Epidermal melanocyte (primary cell): ENCODE measurements at regions not wholly inside any gene's neighbourhood (a gene's known extent, or its start where the extent isn't known, plus 50 kb on each side); places are given as distances from the start of the nearest gene placed in this dataset.
"Not testable (repeated sequence)": the region's sequence is repeated elsewhere in the genome, so short reads cannot be mapped to it uniquely, and the experiment has no call there.

ENCODE experiments used
- DNase-seq: peaks from one replicate; pipeline ENCODE4 v3.0.0; 2011; ENCODE audit warnings: low spot score; ENCODE audit not compliant: insufficient read length

DNA sequence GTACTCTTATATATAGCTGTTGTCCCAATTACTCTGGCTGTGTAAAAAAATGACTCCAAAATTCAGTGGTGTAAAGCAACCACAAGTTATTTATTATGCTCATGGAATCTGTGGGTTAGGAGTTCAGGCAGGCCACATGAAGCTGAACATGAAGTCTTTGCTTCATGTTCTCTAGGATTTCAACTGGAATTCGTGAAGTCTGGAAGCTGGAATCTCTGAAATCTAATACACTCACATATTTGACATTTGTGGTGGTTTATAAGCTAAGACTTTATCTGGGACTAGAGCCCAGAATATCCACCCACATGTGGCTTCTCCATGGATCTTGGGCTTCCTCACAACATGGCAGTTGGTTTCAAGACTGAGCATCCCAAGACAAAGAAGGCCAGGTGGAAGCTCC is 430.6 kb downstream of the MIAT start:
- DNase-seq, result no peak

- DNase-seq, result no peak
Measured at GRCh38 chr22:27089264-27089663, 431.9 kb downstream of the MIAT start.

DNA sequence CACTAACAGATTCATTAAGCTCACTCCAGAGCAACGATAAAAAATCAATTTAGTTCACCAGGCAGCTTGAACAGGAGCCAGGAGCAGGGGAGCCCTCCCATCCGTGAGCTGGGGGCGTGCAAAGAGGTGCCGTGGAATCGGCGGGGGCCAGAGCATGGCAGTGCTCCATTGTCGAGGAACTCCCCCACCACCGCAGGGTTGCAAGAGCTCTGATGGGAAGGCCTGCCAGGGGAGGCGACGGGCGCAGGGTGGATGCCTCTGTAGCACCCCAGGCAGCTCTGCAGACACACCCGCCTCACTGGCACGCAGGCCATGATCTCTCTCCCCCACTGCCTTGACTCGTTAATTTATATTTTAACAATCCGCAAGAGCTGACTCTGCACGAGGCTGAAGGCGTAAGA is 433.2 kb downstream of the MIAT start:
- DNase-seq, result no peak

GRCh38 chr22:27093422-27093821 is 436.0 kb downstream of the MIAT start:
- no peak for DNase-seq

DNA sequence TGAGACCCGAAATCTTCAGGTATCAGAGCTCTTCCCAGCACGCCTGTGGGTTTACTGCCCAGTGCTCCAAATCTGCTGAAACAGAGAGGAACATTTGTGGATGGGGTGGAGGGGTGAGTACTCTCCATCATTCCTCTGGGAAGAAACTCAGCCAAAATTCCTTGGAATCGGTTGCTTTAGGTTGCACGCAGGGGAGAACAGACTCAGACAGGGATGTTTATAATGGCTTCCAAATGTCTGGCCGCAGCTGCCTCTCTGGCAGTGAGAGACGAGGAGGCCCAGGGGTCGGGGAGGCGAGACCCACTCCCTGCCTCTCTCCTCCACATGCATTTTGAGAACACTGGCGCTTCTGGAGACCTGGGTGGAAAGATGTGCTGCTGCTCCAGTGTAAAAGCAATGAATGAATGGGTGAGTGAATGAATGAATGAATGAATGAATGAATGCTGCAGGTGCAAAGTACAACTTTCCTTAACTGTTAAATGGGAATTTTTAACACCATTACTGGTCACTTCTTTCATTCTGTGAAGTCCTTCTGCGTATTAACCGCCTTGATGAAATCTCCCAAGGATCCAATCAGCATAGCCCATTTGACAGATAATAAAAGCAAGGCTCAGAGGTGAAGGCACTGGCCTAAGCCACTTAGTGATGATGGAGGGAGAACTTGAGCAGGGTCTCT is 437.4 kb downstream of the MIAT start:
- peak; percentile 30 for DNase-seq

DNA sequence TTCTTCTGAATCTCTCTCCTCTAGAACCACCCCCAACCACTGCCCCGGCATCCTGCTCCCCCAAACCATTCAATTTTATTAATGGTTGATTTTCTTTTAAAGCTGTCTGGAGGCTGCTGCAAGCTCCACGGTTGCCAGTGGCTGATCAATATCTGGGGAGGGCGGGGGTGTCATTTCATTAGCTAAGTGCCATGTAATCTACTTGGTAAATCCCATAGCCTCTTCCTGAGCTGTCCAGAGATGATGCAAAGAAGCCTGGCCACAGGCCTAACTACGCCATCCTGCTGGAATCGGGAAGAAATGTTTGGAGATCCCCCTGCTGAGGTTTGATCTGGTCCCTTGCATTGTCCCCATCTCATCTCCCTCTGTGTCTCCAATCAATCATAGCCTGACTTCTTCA is 440.1 kb downstream of the MIAT start:
- no peak for DNase-seq

- no peak for DNase-seq
Measured at GRCh38 chr22:27097933-27098332, 440.5 kb downstream of the MIAT start.

DNA sequence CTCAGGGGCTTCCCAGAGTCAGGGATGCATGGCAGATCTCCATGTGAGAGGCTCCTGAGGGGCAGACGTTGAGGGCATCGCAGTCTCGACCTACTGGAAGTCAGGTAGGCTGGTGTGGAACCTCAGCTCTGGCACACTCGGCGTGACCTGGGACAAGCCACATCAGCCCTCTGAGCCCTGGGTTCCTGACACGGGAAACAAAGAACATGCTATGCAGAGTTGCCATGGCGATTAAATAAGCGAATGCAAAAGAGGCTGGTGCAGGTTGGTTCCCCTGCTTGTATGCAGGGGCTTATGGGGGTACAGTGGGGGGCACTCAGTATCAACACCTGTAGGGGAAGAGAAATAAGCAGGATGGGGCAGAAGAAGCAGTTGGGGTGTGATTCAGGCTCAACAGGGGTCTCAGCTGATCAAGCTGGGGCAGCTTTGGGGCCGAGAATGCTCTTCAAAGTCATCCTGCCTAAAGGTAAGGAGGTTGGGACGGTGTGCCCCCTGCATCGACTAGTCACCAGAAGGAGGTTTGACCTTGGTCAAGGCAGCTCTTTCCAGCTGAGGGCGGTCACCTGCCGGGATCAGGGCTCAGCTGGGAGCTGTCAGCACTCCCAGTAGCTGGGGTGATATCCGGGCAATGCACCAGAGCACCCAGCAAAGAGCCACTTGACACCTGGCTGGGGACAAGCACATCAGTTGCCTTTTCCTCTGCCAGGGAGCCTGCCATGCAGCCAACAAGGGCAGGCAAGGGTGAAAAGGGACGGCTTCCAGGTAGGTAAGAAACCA is 442.7 kb downstream of the MIAT start:
- DNase-seq, result no peak

DNA sequence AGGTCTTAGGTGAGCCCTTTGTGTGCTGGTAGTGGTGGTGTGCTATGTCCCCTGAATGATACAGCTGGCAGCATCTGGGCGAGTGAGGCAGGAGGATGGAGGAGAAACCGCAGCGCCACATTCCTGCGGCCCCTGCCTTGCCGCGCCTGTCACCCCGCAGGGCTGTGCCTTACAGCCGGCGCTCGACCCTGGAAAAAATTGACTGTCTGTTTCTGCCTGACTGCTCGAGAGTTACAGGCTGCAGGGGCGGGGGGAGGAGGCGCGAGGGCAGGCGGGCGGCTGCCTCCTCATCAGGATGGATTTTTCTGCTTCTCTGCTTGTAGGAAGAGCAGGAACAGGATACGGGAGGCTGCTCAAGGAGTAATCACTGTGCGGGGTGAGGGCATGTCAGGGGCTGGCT is 443.4 kb downstream of the MIAT start:
- no peak for DNase-seq

- no peak for DNase-seq
Measured at GRCh38 chr22:27101288-27101687, 443.9 kb downstream of the MIAT start.

DNA sequence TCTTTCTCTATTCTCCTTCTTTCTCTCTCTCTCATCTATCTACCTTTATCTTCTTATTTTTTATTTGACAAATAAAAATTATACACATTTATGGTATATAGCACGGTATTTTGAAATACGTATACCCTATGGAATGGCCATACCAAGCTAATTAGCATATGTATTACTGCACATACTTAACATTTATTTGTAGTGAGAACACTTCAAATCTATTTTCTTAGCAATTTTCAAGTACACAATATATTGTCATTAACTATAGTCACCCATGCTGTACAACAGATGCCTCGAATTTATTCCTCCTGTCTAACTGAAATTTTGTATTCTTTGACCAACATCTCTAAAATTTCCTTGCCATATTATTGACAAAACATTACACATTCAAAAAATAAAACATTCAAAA is 447.1 kb downstream of the MIAT start:
- DNase-seq, result no peak

DNA sequence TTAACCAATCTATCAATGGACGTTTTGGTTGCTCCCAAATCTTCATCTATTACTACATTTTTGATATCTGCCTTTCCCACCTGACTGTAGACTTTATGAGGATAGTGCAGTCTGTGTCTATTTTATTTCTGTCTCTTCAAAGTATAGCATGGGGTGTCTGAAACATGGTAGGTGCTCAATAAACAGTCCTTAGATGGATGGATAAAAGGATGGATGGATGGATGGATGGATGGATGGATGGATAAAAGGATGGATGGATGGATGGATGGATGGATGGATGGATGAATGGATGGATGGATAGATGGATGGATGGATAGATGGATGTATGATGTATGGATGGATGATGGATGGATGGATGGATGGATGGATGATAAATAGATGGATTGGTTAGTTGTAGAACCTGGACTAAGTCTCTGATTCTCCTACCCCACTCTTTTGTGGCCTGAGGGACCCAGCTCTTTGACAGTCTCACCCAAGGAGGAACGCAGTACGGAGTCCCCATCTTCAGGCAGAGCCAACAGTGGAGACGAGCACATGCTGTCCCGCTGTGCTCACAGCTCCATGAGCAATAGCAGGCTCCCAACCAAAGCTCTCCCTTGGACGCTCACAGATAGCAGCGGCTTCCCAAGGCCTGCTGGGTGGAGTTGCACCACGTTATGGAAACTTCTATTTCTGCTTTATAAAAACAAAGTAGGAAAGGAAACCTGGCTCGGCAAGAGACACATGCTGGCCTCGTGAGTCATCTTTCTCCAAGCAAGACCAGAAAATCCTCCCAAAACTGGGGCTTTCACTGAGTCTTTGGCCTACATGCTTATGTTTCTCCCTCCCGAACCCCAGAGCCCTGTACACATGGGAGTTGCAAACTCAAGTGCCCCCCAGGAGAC is 448.0 kb downstream of the MIAT start:
- DNase-seq, result no peak

GRCh38 chr22:27106985-27107384 is 449.6 kb downstream of the MIAT start:
- DNase-seq, result no peak

DNA sequence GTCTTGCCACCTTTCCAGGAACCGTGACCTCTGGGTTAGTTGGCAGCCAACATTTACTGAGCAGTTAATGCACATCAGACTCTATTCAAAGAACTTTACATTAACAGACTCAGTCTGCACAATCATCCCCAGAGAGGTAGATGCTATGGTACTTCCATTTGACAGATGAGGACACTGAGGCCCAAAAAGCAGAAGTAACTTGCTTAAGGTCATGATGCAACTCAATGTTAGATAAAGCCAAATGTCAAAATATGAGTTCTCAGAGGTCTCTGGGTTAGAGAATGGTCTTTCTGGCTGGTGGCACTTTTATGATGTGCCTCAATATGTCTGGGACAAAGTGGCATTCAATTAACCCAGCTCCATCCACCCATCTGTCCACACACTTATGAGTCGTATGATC is 450.0 kb downstream of the MIAT start:
- DNase-seq, result no peak

- DNase-seq, result no peak
Measured at GRCh38 chr22:27107824-27108223, 450.4 kb downstream of the MIAT start.

GRCh38 chr22:27108425-27109114 is 451.2 kb downstream of the MIAT start:
- DNase-seq, result no peak

DNA sequence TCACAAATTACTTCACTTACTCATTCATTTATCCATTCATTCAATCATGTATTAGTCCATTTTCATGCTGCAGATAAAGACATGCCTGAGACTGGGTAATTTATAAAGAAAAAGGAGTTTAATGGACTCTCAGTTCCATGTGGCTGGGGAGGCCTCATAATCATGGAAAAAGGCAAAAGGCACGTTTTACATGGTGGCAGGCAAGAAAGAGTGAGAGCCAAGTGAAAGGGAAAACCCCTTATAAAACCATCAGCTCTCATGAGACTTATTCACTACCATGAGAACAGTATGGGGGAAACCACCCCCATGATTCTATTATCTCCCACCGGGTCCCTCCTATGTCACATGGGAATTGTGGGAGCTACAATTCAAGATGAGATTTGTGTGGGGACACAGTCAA is 452.0 kb downstream of the MIAT start:
- not testable (repeated sequence) for DNase-seq

- no peak for DNase-seq
Measured at GRCh38 chr22:27110665-27111451, 453.5 kb downstream of the MIAT start.

DNA sequence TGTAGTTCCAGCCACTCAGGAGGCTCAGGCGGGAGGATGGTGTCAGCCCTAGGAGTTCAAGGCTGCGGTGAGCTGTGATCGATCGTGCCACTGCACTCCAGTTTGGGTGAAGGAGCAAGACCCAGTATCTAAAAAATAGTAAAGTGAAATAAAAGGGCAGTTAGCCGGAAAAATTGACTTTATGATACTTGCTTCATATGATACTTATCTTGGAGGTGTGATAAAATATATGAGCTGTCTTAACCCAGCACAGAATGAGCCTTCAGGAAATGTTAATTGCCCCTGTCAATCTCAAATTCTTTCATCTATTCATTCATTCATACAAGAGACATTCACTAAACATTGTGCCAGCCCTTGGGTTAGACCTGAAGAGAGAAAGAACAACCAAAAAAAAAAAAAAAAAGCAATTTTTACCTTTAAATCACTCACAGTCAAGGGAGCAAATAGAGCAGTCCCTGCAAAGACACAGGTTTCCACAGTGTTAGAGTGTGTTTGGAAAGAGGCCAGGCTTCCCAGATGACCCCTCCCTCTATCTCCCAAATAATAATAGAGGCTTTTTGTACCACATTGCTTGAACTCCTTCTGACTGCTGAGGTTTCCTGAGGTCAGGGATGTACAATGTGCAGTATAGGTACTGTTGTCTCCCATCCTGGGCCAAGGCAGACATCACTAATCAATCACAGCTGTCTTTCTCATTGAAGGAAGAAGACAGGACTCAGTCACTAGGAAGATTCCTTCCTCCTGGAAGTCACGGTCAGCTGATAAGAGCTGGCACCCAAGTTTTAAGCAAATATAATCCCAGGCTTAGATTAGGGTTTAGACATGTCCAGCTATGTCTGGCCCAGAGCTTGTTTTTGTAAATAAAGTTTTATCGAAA is 454.6 kb downstream of the MIAT start:
- no peak for DNase-seq

- peak; percentile 94 for DNase-seq
Measured at GRCh38 chr22:27113211-27113635, 455.8 kb downstream of the MIAT start.
